Caco-2 (cell line): ENCODE measurements at regions not wholly inside any gene's neighbourhood (a gene's known extent, or its start where the extent isn't known, plus 50 kb on each side); places are given as distances from the start of the nearest gene placed in this dataset.

Experiments
- BruUV-seq: library from RNA; stranded (reverse); fragments of 400-500 nt; replicated peaks from 2 replicates; lab custom pipeline; 2021; lab: Mats Ljungman, UMichigan
- CTCF ChIA-PET: fragments of 300-600 bp; sonication (Branson Sonifier 250); formaldehyde crosslinking; loops from one replicate; lab custom pipeline; 2022; ENCODE audit warnings: antibody characterized with exemption; lab: Charles Lee
- POLR2A ChIA-PET: fragments of 300-600 bp; sonication (Branson Sonifier 250); formaldehyde crosslinking; loops from one replicate; lab custom pipeline; 2022; ENCODE audit warnings: antibody characterized with exemption; lab: Charles Lee
- DNase-seq, 2 experiments: peaks; one replicate each; pipeline versions ENCODE4 v3.0.0 to v3.0.0-alpha.2; 2020 to 2022
- H3K27me3 ChIP-seq: replicated peaks from 2 replicates; pipeline ENCODE4 v1.6.0; 2011; ENCODE audit warnings: low read length; ENCODE audit not compliant: control insufficient read depth, insufficient read depth
- H3K36me3 ChIP-seq: 2 replicates; pipeline ENCODE4 v1.5.1; 2011; ENCODE audit warnings: low read length; ENCODE audit not compliant: control insufficient read depth, insufficient read depth
- H3K4me1 ChIP-seq: fragments of 250-450 bp; sonication (Bioruptor Pico); 2 replicates; pipeline ENCODE4 v1.5.1; 2020; ENCODE audit warnings: mild to moderate bottlenecking
- H3K4me3 ChIP-seq: 2 replicates; pipeline ENCODE4 v1.5.1; 2011; ENCODE audit warnings: low read depth, mild to moderate bottlenecking, control low read depth, low read length
- H3K9me3 ChIP-seq: fragments of 250-450 bp; sonication (Bioruptor Pico); 2 replicates; pipeline ENCODE4 v1.5.1; 2020; ENCODE audit warnings: mild to moderate bottlenecking, moderate library complexity
- H3K27ac Mint-ChIP-seq: one replicate; pipeline ENCODE4 v1.8.0; 2022; ENCODE audit warnings: mixed read lengths; ENCODE audit not compliant: unreplicated experiment
- H3K27me3 Mint-ChIP-seq: one replicate; pipeline ENCODE4 v1.8.0; 2022; ENCODE audit warnings: mixed read lengths; ENCODE audit not compliant: insufficient read depth, unreplicated experiment
- H3K36me3 Mint-ChIP-seq: one replicate; pipeline ENCODE4 v1.8.0; 2022; ENCODE audit warnings: mild to moderate bottlenecking, mixed read lengths; ENCODE audit not compliant: insufficient read depth, unreplicated experiment
- H3K4me1 Mint-ChIP-seq: one replicate; pipeline ENCODE4 v1.8.0; 2022; ENCODE audit warnings: low read depth, mixed read lengths; ENCODE audit not compliant: unreplicated experiment
- H3K4me3 Mint-ChIP-seq: one replicate; pipeline ENCODE4 v1.8.0; 2022; ENCODE audit warnings: mild to moderate bottlenecking, moderate library complexity, mixed read lengths; ENCODE audit not compliant: unreplicated experiment
- H3K9me3 Mint-ChIP-seq: one replicate; pipeline ENCODE4 v1.8.0; 2022; ENCODE audit warnings: mixed read lengths; ENCODE audit not compliant: unreplicated experiment
- intact Hi-C: fragments of 100-400 bp; cut with micrococcal nuclease; formaldehyde crosslinking; loops from one replicate; pipeline ENCODE4 v1.10.0; 2022; ENCODE audit not compliant: unreplicated experiment
- TF ChIP-seq, protein P1 (sequence below), 2 experiments: fragments of 200-600 bp in 1 of 2; IDR thresholded peaks; 1 replicate in 1 of 2; 2 replicates in 1 of 2; pipeline versions ENCODE4 v1.5.1 to v1.8.0; 2011 to 2022; ENCODE audit warnings: antibody characterized with exemption in 1 of 2, control low read depth in 1 of 2, inconsistent platforms in 1 of 2, low read depth in 1 of 2, low read length in 1 of 2, mild to moderate bottlenecking in 1 of 2, moderate library complexity in 1 of 2; ENCODE audit not compliant: insufficient read depth in 1 of 2, severe bottlenecking in 1 of 2, unreplicated experiment in 1 of 2

DNA sequence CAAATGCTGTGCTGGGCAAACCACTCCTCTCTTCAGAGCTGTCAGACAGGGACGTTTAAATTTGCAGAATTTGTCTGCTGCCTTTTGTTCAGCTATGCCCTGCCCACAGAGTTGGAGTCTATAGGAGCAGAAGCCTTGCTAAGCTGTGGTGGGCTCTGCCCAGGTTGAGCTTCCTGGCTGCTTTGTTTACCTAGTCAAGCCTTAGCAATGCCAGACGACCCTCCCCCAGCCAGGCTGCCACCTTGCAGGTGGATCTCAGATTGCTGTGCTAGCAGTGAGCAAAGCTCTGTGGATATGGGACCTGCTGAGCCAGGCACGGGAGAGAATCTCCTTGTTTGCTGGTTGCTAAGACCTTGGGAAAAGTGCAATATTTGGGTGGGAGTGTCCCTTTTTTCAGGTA, 314.9 kb downstream of the NNT start:
- ChIA-PET CTCF (no interaction called here), POLR2A (no interaction called here)
- H3K4me3 ChIP-seq: no peak overlapping the region

DNA sequence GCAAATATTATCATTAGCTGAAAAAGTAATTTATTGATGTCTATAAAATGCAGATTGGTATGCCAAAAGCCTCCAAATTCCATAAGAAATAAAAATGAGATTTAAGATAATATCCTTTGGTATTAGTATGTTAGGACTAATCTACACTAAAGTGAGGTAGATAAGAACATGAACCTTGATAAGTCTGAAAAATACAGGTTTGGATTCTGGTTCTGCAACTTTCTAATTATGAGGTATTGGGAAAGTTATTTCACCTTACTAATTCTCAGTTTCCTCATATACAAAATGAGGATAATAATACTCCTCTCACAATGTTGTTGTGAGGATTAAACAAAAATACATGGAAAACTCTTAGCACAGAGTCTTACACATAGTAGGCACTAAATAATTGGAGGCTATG, 300.1 kb downstream of the NNT start:
- DNase-seq: no peak
- Mint-ChIP-seq H3K27me3 (no peaks in the 10 kb centered on the region), H3K9me3 (no peaks in the 10 kb centered on the region), H3K4me1 (no peaks in the 10 kb centered on the region), H3K27ac (no peak overlapping the region), H3K4me3 (no peak overlapping the region), H3K36me3 (no peaks in the 10 kb centered on the region)
- Histone ChIP-seq H3K36me3 (no peaks in the 10 kb centered on the region), H3K4me1 (no peaks in the 10 kb centered on the region), H3K4me3 (no peak overlapping the region), H3K9me3 (no peaks in the 10 kb centered on the region), H3K27me3 (no peaks in the 10 kb centered on the region)
- POLR2A ChIA-PET: no interaction called here
- CTCF ChIA-PET: no interaction called here
- intact Hi-C loops: no loop called here
- TF ChIP-seq, protein P1, sequence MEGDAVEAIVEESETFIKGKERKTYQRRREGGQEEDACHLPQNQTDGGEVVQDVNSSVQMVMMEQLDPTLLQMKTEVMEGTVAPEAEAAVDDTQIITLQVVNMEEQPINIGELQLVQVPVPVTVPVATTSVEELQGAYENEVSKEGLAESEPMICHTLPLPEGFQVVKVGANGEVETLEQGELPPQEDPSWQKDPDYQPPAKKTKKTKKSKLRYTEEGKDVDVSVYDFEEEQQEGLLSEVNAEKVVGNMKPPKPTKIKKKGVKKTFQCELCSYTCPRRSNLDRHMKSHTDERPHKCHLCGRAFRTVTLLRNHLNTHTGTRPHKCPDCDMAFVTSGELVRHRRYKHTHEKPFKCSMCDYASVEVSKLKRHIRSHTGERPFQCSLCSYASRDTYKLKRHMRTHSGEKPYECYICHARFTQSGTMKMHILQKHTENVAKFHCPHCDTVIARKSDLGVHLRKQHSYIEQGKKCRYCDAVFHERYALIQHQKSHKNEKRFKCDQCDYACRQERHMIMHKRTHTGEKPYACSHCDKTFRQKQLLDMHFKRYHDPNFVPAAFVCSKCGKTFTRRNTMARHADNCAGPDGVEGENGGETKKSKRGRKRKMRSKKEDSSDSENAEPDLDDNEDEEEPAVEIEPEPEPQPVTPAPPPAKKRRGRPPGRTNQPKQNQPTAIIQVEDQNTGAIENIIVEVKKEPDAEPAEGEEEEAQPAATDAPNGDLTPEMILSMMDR (IDR thresholded peaks at IDR 0.05; ENCODE audit: insufficient read depth in 1 of 2, low read depth in 1 of 2, low read length in 1 of 2, severe bottlenecking in 1 of 2, unreplicated experiment in 1 of 2): no peak
- no TSS peak for BruUV-seq

More for the DNA sequence above, 314.9 kb downstream of the NNT start:
- Mint-ChIP-seq H3K27me3 (peaks cover 3% of the 10 kb centered on the region), H3K9me3 (no peaks in the 10 kb centered on the region), H3K4me3 (no peak overlapping the region), H3K27ac (no peak overlapping the region), H3K36me3 (no peaks in the 10 kb centered on the region), H3K4me1 (no peaks in the 10 kb centered on the region)
- Histone ChIP-seq H3K4me1 (no peaks in the 10 kb centered on the region), H3K9me3 (no peaks in the 10 kb centered on the region), H3K27me3 (no peaks in the 10 kb centered on the region), H3K36me3 (no peaks in the 10 kb centered on the region)
- no TSS peak for BruUV-seq
- TF ChIP-seq, protein P1 (IDR thresholded peaks at IDR 0.05; ENCODE audit: insufficient read depth in 1 of 2, low read depth in 1 of 2, low read length in 1 of 2, severe bottlenecking in 1 of 2, unreplicated experiment in 1 of 2): no peak
- intact Hi-C loops: no loop called here
- DNase-seq: no peak

DNA sequence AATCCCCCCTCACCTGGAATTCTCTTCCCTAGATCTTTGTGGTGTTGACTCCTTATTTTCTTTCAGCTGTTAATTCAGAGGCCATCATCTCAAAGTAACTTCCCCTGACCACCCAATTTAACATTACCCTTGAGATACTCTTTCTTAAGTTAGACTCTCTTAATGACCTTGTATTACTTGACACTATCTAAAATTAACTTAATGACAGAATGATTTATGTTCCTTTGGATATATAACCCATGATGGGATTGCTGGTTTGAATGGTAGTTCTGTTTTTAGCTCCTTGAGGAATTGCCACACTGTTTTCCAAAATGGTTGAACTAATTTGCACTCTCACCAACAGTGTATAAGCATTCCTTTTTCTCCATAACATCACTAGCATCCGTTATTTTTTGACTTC, 298.0 kb downstream of the NNT start:
- ChIA-PET CTCF (no interaction called here), POLR2A (no interaction called here)
- Mint-ChIP-seq H3K36me3 (no peaks in the 10 kb centered on the region), H3K9me3 (no peaks in the 10 kb centered on the region), H3K4me3 (no peak overlapping the region), H3K4me1 (no peaks in the 10 kb centered on the region), H3K27me3 (no peaks in the 10 kb centered on the region), H3K27ac (no peak overlapping the region)
- Histone ChIP-seq H3K9me3 (no peaks in the 10 kb centered on the region), H3K4me3 (no peak overlapping the region), H3K4me1 (no peaks in the 10 kb centered on the region), H3K36me3 (no peaks in the 10 kb centered on the region), H3K27me3 (no peaks in the 10 kb centered on the region)
- DNase-seq: no peak
- intact Hi-C loops: no loop called here
- TF ChIP-seq, protein P1 (IDR thresholded peaks at IDR 0.05; ENCODE audit: insufficient read depth in 1 of 2, low read depth in 1 of 2, low read length in 1 of 2, severe bottlenecking in 1 of 2, unreplicated experiment in 1 of 2): no peak
- no TSS peak for BruUV-seq
